HL-60 (cell line): ENCODE measurements at regions not wholly inside any gene's neighbourhood (a gene's known extent, or its start where the extent isn't known, plus 50 kb on each side); places are given as distances from the start of the nearest gene placed in this dataset.

Source experiments
- GABPA ChIP-seq: IDR thresholded peaks from 2 replicates; pipeline ENCODE4 v1.6.1; 2012; ENCODE audit warnings: low read depth
- POLR2AphosphoS5 ChIP-seq: IDR thresholded peaks from 2 replicates; pipeline ENCODE4 v1.6.1; 2012; ENCODE audit warnings: low read depth

DNA sequence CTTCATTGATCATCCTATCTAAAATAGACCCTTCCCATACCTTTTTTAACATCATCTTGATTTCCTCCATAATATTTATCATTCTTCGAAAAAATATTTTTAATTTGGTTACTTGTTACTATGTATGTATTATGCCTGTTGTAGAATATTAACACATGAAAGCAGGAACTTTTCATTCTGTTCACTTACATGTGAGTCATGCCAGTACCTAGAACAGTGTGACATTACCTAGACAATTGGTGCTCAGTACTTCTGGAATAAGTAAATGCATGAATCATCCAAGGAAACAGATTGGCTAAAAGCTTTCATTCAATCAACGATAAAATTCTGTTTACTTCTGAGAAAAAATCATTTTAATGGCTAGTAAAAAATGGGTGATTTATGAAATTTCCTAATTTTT lies 76.4 kb downstream of the CXXC4 start:
- TF ChIP-seq GABPA (no peak), POLR2AphosphoS5 (no peak)
